Astrocyte of the cerebellum (primary cell): ENCODE measurements at regions not wholly inside any gene's neighbourhood (a gene's known extent, or its start where the extent isn't known, plus 50 kb on each side); places are given as distances from the start of the nearest gene placed in this dataset.

Experiments used
- DNase-seq: peaks from one replicate; pipeline ENCODE4 v3.0.0-alpha.2; 2011; ENCODE audit warnings: low read depth
- H3K4me3 ChIP-seq: 2 replicates; pipeline ENCODE4 v1.5.1; 2011; ENCODE audit warnings: mild to moderate bottlenecking, low read depth, low read length, moderate library complexity
- CTCF ChIP-seq: IDR thresholded peaks from 2 replicates; pipeline ENCODE4 v1.5.1; 2012; ENCODE audit warnings: low read length, low read depth, moderate library complexity, mild to moderate bottlenecking; ENCODE audit errors: missing control alignments
- in situ Hi-C: cut with HindIII; loops from 2 replicates; pipeline ENCODE4 v1.10.0; 2017; ENCODE audit warnings: low sequenced_read_pairs

GRCh38 chr5:27313549-27313948, 275.2 kb upstream of the CDH9 start:
- DNase-seq = no peak
- no peak for TF ChIP-seq CTCF
- in situ Hi-C loops = no loop called here

GRCh38 chr5:27312291-27312893, 274.0 kb upstream of the CDH9 start:
- H3K4me3 ChIP-seq = no peak overlapping the region
- no peak for TF ChIP-seq CTCF
- DNase-seq = no peak
- in situ Hi-C loops = no loop called here

More at GRCh38 chr5:27313549-27313948, 275.2 kb upstream of the CDH9 start:
- H3K4me3 ChIP-seq = no peak overlapping the region

- TF ChIP-seq CTCF = no peak
- peak; percentile 13 for DNase-seq
- H3K4me3 ChIP-seq = no peak overlapping the region
- in situ Hi-C loops = no loop called here
These were observed 273.2 kb upstream of the CDH9 start for GRCh38 chr5:27311544-27311943.

GRCh38 chr5:27308153-27308552, 269.8 kb upstream of the CDH9 start:
- no peak overlapping the region for H3K4me3 ChIP-seq
- peak; percentile 33 for DNase-seq
- no peak for TF ChIP-seq CTCF
- in situ Hi-C loops = no loop called here

- H3K4me3 ChIP-seq = no peak overlapping the region
- in situ Hi-C loops = no loop called here
- DNase-seq = no peak
- no peak for TF ChIP-seq CTCF
These were observed 251.8 kb upstream of the CDH9 start for GRCh38 chr5:27290172-27290571.

GRCh38 chr5:27276119-27276518, 237.7 kb upstream of the CDH9 start:
- in situ Hi-C loops = no loop called here
- DNase-seq = no peak
- H3K4me3 ChIP-seq = no peak overlapping the region
- TF ChIP-seq CTCF = no peak
